GM12878 (cell line): ENCODE measurements at regions not wholly inside any gene's neighbourhood (a gene's known extent, or its start where the extent isn't known, plus 50 kb on each side); places are given as distances from the start of the nearest gene placed in this dataset.

Experiments
- ATAC-seq: fragments of 200-7000 bp; cut with Tn5 transposase; 3 replicates; pipeline ENCODE4 v1.9.1; 2020; ENCODE audit warnings: mild to moderate bottlenecking, moderate library complexity
- BruUV-seq: library from RNA; stranded (reverse); fragments of 400-500 nt; replicated peaks from 2 replicates; lab custom pipeline; 2021; lab: Mats Ljungman, UMichigan
- CTCF ChIA-PET: fragments of 300-600 bp; sonication (Branson Sonifier 250); formaldehyde crosslinking; extraction: SDS; loops from one replicate; lab custom pipeline; 2021; ENCODE audit warnings: inconsistent platforms; lab: Yijun Ruan, JAX
- POLR2A ChIA-PET: fragments of 350-600 bp; formaldehyde crosslinking; extraction: SDS; loops from one replicate; lab custom pipeline; 2021; ENCODE audit warnings: inconsistent platforms; lab: Charles Lee
- RAD21 ChIA-PET: fragments of 300-600 bp; sonication (Branson Sonifier 250); formaldehyde crosslinking; loops from one replicate; lab custom pipeline; 2023; ENCODE audit warnings: antibody characterized with exemption; ENCODE audit not compliant: unreplicated experiment; lab: Charles Lee
- SMC1A ChIA-PET: fragments of 300-600 bp; sonication (Branson Sonifier 250); formaldehyde crosslinking; loops from one replicate; lab custom pipeline; 2023; ENCODE audit not compliant: unreplicated experiment, uncharacterized antibody; lab: Charles Lee
- DNase-seq: peaks from one replicate; pipeline ENCODE4 v3.0.0-alpha.2; 2011; ENCODE audit warnings: low read depth, low spot score
- FAIRE-seq: peaks from 3 replicates; lab custom pipeline; 2011; peaks lifted over from hg19 to GRCh38; lab: Jason Lieb, UNC
- H2AFZ ChIP-seq: 2 replicates; pipeline ENCODE4 v1.6.0; 2011; ENCODE audit warnings: low read depth, low read length, control low read depth; ENCODE audit not compliant: control insufficient read depth
- H3K27ac ChIP-seq: 2 replicates; pipeline ENCODE4 v1.5.1; 2011; ENCODE audit warnings: control low read depth; ENCODE audit not compliant: control insufficient read depth, insufficient read depth
- H3K27me3 ChIP-seq, 2 experiments: replicated peaks in 1 of 2; 2 replicates each; pipeline versions ENCODE4 v1.6.0 to v1.6.1; 2011; ENCODE audit warnings: low read length in 1 of 2; ENCODE audit not compliant: control insufficient read depth in 2 of 2, insufficient read depth in 2 of 2
- H3K36me3 ChIP-seq, 2 experiments: 2 replicates each; pipeline ENCODE4 v1.5.1; 2011; ENCODE audit warnings: low read length in 1 of 2; ENCODE audit not compliant: control insufficient read depth in 2 of 2, insufficient read depth in 2 of 2
- H3K4me1 ChIP-seq: 2 replicates; pipeline ENCODE4 v1.6.1; 2011; ENCODE audit warnings: mild to moderate bottlenecking, low read length, moderate library complexity, mixed read lengths; ENCODE audit not compliant: control insufficient read depth, insufficient read depth
- H3K4me2 ChIP-seq: 2 replicates; pipeline ENCODE4 v1.6.0; 2011; ENCODE audit warnings: control low read depth; ENCODE audit not compliant: control insufficient read depth, insufficient read depth
- H3K4me3 ChIP-seq: fragments of 200-600 bp; sonication (generic); 2 replicates; pipeline ENCODE4 v1.5.1; 2016
- H3K79me2 ChIP-seq: 2 replicates; pipeline ENCODE4 v1.6.0; 2011; ENCODE audit warnings: low read length; ENCODE audit not compliant: control insufficient read depth, insufficient read depth
- H3K9ac ChIP-seq: 2 replicates; pipeline ENCODE4 v1.8.0; 2011; ENCODE audit warnings: low read length, control low read depth, mixed read lengths; ENCODE audit not compliant: control insufficient read depth, insufficient read depth
- H3K9me3 ChIP-seq: replicated peaks from 3 replicates; pipeline ENCODE4 v1.5.1; 2011; ENCODE audit warnings: mild to moderate bottlenecking, low read length; ENCODE audit not compliant: control insufficient read depth, insufficient read depth
- H4K20me1 ChIP-seq: 2 replicates; pipeline ENCODE4 v1.6.0; 2011; ENCODE audit not compliant: control insufficient read depth, insufficient read depth
- ASH2L ChIP-seq: fragments of 300-600, 200-600 bp; sonication (generic); IDR thresholded peaks from 2 replicates; pipeline ENCODE4 v1.6.1; 2017; ENCODE audit warnings: low read depth, mild to moderate bottlenecking, borderline replicate concordance
- CBFB ChIP-seq: IDR thresholded peaks from 2 replicates; pipeline ENCODE4 v1.6.1; 2016; ENCODE audit warnings: antibody characterized with exemption, low read depth
- CREB1 ChIP-seq: IDR thresholded peaks from 2 replicates; pipeline ENCODE4 v1.6.1; 2012; ENCODE audit warnings: low read depth, mild to moderate bottlenecking, inconsistent platforms
- HCFC1 ChIP-seq: fragments of 150-350 bp; IDR thresholded peaks from 2 replicates; pipeline ENCODE4 v1.6.1; 2014; ENCODE audit warnings: low read length
- HDGF ChIP-seq: fragments of 450-650 bp; IDR thresholded peaks from 2 replicates; pipeline ENCODE4 v1.6.1; 2016; ENCODE audit warnings: antibody characterized with exemption
- MTA2 ChIP-seq: fragments of 450-650 bp; IDR thresholded peaks from 2 replicates; pipeline ENCODE4 v1.6.1; 2016; ENCODE audit warnings: low read depth, mild to moderate bottlenecking, moderate library complexity
- MYB ChIP-seq: fragments of 150-350 bp; IDR thresholded peaks from 2 replicates; pipeline ENCODE4 v1.6.1; 2014; ENCODE audit warnings: mild to moderate bottlenecking, low read depth, low read length, borderline replicate concordance
- NFYB ChIP-seq: IDR thresholded peaks from 2 replicates; pipeline ENCODE4 v1.6.1; 2011; ENCODE audit warnings: low read depth, mild to moderate bottlenecking, low read length, improper control_type of control experiment, moderate library complexity; ENCODE audit not compliant: insufficient read depth
- NKRF ChIP-seq: fragments of 450-650 bp; conservative IDR thresholded peaks from 2 replicates; pipeline ENCODE4 v1.6.1; 2017; ENCODE audit warnings: mild to moderate bottlenecking, moderate library complexity
- POLR2AphosphoS5 ChIP-seq: IDR thresholded peaks from 2 replicates; pipeline ENCODE4 v1.6.1; 2011; ENCODE audit warnings: mild to moderate bottlenecking, low read length, inconsistent platforms
- SRF ChIP-seq, 2 experiments: IDR thresholded peaks; 2 replicates each; pipeline ENCODE4 v1.6.1; 2011; ENCODE audit warnings: low read depth in 2 of 2, low read length in 2 of 2, mild to moderate bottlenecking in 1 of 2, moderate library complexity in 1 of 2
- TBL1XR1 ChIP-seq: IDR thresholded peaks from 2 replicates; pipeline ENCODE4 v1.6.1; 2012; ENCODE audit warnings: low read depth, low read length, improper control_type of control experiment
- TCF3 ChIP-seq: IDR thresholded peaks from 2 replicates; pipeline ENCODE4 v1.6.1; 2012; ENCODE audit warnings: low read depth, mild to moderate bottlenecking, low read length, borderline replicate concordance; ENCODE audit not compliant: insufficient read depth
- YY1 ChIP-seq: IDR thresholded peaks from 2 replicates; pipeline ENCODE4 v1.6.1; 2011; ENCODE audit warnings: low read depth, mild to moderate bottlenecking, low read length
- WGBS: methylation state at CpG from one replicate; pipeline ENCODE4 v1.1.6; 2016; ENCODE audit warnings: low lambda C conversion rate; ENCODE audit not compliant: insufficient replicate concordance, insufficient coverage; ENCODE audit errors: missing lambda C conversion rate; 5-methylcytosine and 5-hydroxymethylcytosine counted together
- in situ Hi-C: fragments of 300-500 bp; cut with MboI; formaldehyde crosslinking; loops from 9 replicates; pipeline ENCODE4 v1.14.3; 2018; ENCODE audit warnings: mixed read lengths
- intact Hi-C: fragments of 100-400 bp; cut with micrococcal nuclease; formaldehyde crosslinking; loops from one replicate; pipeline ENCODE4 v1.14.2; 2022; ENCODE audit not compliant: unreplicated experiment
- TF ChIP-seq, protein P1 (sequence below): IDR thresholded peaks from 2 replicates; pipeline ENCODE4 v1.6.1; 2012; ENCODE audit warnings: low read depth, low read length, improper control_type of control experiment
- TF ChIP-seq, protein P2 (sequence below), 3 experiments: IDR thresholded peaks in 2 of 3; conservative IDR thresholded peaks in 1 of 3; 2 replicates each; pipeline ENCODE4 v1.5.1; 2011; ENCODE audit warnings: low read depth in 3 of 3, low read length in 3 of 3, mild to moderate bottlenecking in 3 of 3, control low read depth in 2 of 3, moderate library complexity in 2 of 3, inconsistent platforms in 1 of 3, mixed read lengths in 1 of 3; ENCODE audit not compliant: control insufficient read depth in 2 of 3, insufficient read depth in 1 of 3; ENCODE audit errors: extremely low read depth in 1 of 3
- TF ChIP-seq, protein P3 (sequence below): fragments of 450-650 bp; IDR thresholded peaks from 2 replicates; pipeline ENCODE4 v1.6.1; 2018; ENCODE audit warnings: borderline replicate concordance, mild to moderate bottlenecking; ENCODE audit not compliant: partially characterized antibody

DNA sequence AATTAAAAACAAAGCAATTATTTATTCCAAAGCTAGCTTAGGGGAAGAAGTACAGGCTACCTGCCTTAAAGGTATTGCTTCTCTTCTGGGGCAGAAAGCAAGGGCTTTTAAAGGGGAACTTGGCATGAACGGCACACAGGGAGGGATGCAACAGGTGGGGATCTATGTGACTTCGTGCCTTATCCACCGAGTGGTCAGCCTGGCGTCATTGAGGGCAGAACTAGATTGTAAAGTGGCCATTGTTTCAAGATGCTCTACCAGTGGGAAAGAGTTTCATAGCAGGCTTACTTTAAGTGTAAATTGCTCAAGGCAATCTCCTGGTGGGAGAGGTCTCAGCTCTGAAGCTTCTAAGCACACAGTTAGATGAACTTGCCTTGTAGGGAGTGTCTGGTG lies 360.4 kb downstream of the ATP23 start:
- SMC1A ChIA-PET, result no interaction called here
- H3K9ac ChIP-seq, result no peak overlapping the region
- H3K36me3 ChIP-seq, result no peaks in the 10 kb centered on the region
- H2AFZ ChIP-seq, result no peak overlapping the region
- BruUV-seq, result no TSS peak
- H3K79me2 ChIP-seq, result no peaks in the 10 kb centered on the region
- H4K20me1 ChIP-seq, result no peaks in the 10 kb centered on the region
- H3K27me3 ChIP-seq, result no peaks in the 10 kb centered on the region; a peak in 1 of 4 replicates
- no peaks in the 10 kb centered on the region for H3K9me3 ChIP-seq
- POLR2A ChIA-PET, result no interaction called here
- no peak overlapping the region for H3K27ac ChIP-seq
- no peak for FAIRE-seq
- no peak overlapping the region for H3K4me3 ChIP-seq
- intact Hi-C loops, result no loop called here
- ATAC-seq, result no peak
- H3K4me2 ChIP-seq, result no peak overlapping the region
- CTCF ChIA-PET, result no interaction called here
- DNase-seq, result no peak
- 0% methylated on average over 4 of the region's 4 CpGs for WGBS
- RAD21 ChIA-PET, result no interaction called here
- no peaks in the 10 kb centered on the region for H3K4me1 ChIP-seq
- in situ Hi-C loops, result loop anchor here (25.0 kb wide), 1 partner anchor 89 kb away; no protein-coding TSS in a partner anchor
- TF ChIP-seq NFYB (no peak), TCF3 (no peak), CBFB (no peak), HDGF (no peak), SRF (IDR thresholded peaks at IDR 0.05; ENCODE audit: low read depth in 2 of 2, low read length in 2 of 2) (no peak), YY1 (no peak), TBL1XR1 (no peak), HCFC1 (no peak), CREB1 (no peak), MTA2 (no peak), ASH2L (no peak), POLR2AphosphoS5 (no peak), NKRF (no peak), MYB (no peak)
- TF ChIP-seq, protein P1, sequence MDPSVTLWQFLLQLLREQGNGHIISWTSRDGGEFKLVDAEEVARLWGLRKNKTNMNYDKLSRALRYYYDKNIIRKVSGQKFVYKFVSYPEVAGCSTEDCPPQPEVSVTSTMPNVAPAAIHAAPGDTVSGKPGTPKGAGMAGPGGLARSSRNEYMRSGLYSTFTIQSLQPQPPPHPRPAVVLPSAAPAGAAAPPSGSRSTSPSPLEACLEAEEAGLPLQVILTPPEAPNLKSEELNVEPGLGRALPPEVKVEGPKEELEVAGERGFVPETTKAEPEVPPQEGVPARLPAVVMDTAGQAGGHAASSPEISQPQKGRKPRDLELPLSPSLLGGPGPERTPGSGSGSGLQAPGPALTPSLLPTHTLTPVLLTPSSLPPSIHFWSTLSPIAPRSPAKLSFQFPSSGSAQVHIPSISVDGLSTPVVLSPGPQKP, result no peak
- TF ChIP-seq, protein P2, sequence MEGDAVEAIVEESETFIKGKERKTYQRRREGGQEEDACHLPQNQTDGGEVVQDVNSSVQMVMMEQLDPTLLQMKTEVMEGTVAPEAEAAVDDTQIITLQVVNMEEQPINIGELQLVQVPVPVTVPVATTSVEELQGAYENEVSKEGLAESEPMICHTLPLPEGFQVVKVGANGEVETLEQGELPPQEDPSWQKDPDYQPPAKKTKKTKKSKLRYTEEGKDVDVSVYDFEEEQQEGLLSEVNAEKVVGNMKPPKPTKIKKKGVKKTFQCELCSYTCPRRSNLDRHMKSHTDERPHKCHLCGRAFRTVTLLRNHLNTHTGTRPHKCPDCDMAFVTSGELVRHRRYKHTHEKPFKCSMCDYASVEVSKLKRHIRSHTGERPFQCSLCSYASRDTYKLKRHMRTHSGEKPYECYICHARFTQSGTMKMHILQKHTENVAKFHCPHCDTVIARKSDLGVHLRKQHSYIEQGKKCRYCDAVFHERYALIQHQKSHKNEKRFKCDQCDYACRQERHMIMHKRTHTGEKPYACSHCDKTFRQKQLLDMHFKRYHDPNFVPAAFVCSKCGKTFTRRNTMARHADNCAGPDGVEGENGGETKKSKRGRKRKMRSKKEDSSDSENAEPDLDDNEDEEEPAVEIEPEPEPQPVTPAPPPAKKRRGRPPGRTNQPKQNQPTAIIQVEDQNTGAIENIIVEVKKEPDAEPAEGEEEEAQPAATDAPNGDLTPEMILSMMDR (IDR thresholded peaks at IDR 0.05 in 2 of 3, conservative IDR thresholded peaks at IDR 0.05 in 1 of 3; ENCODE audit: control insufficient read depth in 2 of 3, extremely low read depth in 1 of 3, insufficient read depth in 1 of 3, low read depth in 3 of 3, low read length in 3 of 3), result no peak
- TF ChIP-seq, protein P3, sequence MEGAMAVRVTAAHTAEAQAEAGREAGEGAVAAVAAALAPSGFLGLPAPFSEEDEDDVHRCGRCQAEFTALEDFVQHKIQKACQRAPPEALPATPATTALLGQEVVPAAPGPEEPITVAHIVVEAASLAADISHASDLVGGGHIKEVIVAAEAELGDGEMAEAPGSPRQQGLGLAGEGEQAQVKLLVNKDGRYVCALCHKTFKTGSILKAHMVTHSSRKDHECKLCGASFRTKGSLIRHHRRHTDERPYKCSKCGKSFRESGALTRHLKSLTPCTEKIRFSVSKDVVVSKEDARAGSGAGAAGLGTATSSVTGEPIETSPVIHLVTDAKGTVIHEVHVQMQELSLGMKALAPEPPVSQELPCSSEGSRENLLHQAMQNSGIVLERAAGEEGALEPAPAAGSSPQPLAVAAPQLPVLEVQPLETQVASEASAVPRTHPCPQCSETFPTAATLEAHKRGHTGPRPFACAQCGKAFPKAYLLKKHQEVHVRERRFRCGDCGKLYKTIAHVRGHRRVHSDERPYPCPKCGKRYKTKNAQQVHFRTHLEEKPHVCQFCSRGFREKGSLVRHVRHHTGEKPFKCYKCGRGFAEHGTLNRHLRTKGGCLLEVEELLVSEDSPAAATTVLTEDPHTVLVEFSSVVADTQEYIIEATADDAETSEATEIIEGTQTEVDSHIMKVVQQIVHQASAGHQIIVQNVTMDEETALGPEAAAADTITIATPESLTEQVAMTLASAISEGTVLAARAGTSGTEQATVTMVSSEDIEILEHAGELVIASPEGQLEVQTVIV, result no peak
